ENCODE measurements at regions not wholly inside any gene's neighbourhood (a gene's known extent, or its start where the extent isn't known, plus 50 kb on each side); places are given as distances from the start of the nearest gene placed in this dataset.

DNA sequence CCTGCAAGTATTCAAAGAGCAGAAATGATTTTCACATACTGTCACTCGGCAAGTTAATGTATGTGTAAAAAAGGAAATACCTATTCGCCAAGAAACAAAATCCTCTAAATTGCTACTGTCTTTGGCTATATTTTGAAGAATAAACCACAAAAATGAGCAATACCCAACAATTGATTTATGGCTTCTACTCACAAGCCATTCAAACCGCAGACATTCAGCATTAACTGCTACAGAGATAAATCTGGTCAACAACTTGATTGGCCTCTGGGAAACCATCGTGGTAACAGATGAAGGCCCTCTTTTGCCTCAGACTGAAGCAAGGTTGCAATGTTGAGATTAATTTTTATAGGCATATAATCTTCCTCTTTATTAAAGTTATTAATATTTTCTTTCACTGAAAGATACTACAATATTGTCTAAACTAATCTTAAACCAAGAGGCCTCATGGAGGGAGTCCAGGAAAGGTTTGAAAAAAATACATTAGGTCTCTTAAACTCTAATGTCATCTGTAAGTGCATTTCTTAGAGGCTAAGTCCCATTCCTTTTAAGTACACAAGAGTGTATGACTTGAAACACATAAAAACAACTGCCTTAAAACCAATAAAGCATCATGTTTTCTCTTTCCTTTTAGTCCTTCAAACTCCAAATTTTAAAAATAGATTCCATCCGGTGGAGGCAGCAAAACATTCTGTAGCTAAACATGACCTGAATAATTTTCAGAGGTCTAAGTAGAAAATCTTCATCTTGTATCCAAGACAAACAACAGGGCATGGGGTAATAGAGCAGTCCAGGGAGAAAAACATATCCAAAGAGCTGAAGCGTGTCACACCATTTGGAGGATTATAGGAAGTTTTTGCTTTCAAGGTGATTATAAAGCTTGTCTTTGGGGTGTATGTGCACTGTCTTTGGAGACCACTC lies 162.4 kb upstream of the TGFBR2 start:
- TF ChIP-seq POLR2AphosphoS5 (IDR thresholded peaks at IDR 0.05; ENCODE audit: low read depth) (no peak), EZH2 (IDR thresholded peaks at IDR 0.05; ENCODE audit: low read depth, unreplicated experiment) (no peak), ZNF331 (CRISPR knock-in tag; IDR thresholded peaks at IDR 0.05; ENCODE audit: low read depth) (no peak), ZNF114 (CRISPR knock-in tag; IDR thresholded peaks at IDR 0.05) (no peak), EZH2phosphoT487 (IDR thresholded peaks at IDR 0.05; ENCODE audit: unreplicated experiment) (no peak), CREB1 (CRISPR knock-in tag; IDR thresholded peaks at IDR 0.05; ENCODE audit: low read depth) (no peak), NANOG (IDR thresholded peaks at IDR 0.05; ENCODE audit: borderline replicate concordance) (no peak)
- TF ChIP-seq, protein P1, sequence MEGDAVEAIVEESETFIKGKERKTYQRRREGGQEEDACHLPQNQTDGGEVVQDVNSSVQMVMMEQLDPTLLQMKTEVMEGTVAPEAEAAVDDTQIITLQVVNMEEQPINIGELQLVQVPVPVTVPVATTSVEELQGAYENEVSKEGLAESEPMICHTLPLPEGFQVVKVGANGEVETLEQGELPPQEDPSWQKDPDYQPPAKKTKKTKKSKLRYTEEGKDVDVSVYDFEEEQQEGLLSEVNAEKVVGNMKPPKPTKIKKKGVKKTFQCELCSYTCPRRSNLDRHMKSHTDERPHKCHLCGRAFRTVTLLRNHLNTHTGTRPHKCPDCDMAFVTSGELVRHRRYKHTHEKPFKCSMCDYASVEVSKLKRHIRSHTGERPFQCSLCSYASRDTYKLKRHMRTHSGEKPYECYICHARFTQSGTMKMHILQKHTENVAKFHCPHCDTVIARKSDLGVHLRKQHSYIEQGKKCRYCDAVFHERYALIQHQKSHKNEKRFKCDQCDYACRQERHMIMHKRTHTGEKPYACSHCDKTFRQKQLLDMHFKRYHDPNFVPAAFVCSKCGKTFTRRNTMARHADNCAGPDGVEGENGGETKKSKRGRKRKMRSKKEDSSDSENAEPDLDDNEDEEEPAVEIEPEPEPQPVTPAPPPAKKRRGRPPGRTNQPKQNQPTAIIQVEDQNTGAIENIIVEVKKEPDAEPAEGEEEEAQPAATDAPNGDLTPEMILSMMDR (conservative IDR thresholded peaks at IDR 0.05; ENCODE audit: low read depth in 2 of 2) = no peak
- TF ChIP-seq, protein P2, sequence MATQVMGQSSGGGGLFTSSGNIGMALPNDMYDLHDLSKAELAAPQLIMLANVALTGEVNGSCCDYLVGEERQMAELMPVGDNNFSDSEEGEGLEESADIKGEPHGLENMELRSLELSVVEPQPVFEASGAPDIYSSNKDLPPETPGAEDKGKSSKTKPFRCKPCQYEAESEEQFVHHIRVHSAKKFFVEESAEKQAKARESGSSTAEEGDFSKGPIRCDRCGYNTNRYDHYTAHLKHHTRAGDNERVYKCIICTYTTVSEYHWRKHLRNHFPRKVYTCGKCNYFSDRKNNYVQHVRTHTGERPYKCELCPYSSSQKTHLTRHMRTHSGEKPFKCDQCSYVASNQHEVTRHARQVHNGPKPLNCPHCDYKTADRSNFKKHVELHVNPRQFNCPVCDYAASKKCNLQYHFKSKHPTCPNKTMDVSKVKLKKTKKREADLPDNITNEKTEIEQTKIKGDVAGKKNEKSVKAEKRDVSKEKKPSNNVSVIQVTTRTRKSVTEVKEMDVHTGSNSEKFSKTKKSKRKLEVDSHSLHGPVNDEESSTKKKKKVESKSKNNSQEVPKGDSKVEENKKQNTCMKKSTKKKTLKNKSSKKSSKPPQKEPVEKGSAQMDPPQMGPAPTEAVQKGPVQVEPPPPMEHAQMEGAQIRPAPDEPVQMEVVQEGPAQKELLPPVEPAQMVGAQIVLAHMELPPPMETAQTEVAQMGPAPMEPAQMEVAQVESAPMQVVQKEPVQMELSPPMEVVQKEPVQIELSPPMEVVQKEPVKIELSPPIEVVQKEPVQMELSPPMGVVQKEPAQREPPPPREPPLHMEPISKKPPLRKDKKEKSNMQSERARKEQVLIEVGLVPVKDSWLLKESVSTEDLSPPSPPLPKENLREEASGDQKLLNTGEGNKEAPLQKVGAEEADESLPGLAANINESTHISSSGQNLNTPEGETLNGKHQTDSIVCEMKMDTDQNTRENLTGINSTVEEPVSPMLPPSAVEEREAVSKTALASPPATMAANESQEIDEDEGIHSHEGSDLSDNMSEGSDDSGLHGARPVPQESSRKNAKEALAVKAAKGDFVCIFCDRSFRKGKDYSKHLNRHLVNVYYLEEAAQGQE (IDR thresholded peaks at IDR 0.05; ENCODE audit: unreplicated experiment) = no peak
- TF ChIP-seq, protein P3, sequence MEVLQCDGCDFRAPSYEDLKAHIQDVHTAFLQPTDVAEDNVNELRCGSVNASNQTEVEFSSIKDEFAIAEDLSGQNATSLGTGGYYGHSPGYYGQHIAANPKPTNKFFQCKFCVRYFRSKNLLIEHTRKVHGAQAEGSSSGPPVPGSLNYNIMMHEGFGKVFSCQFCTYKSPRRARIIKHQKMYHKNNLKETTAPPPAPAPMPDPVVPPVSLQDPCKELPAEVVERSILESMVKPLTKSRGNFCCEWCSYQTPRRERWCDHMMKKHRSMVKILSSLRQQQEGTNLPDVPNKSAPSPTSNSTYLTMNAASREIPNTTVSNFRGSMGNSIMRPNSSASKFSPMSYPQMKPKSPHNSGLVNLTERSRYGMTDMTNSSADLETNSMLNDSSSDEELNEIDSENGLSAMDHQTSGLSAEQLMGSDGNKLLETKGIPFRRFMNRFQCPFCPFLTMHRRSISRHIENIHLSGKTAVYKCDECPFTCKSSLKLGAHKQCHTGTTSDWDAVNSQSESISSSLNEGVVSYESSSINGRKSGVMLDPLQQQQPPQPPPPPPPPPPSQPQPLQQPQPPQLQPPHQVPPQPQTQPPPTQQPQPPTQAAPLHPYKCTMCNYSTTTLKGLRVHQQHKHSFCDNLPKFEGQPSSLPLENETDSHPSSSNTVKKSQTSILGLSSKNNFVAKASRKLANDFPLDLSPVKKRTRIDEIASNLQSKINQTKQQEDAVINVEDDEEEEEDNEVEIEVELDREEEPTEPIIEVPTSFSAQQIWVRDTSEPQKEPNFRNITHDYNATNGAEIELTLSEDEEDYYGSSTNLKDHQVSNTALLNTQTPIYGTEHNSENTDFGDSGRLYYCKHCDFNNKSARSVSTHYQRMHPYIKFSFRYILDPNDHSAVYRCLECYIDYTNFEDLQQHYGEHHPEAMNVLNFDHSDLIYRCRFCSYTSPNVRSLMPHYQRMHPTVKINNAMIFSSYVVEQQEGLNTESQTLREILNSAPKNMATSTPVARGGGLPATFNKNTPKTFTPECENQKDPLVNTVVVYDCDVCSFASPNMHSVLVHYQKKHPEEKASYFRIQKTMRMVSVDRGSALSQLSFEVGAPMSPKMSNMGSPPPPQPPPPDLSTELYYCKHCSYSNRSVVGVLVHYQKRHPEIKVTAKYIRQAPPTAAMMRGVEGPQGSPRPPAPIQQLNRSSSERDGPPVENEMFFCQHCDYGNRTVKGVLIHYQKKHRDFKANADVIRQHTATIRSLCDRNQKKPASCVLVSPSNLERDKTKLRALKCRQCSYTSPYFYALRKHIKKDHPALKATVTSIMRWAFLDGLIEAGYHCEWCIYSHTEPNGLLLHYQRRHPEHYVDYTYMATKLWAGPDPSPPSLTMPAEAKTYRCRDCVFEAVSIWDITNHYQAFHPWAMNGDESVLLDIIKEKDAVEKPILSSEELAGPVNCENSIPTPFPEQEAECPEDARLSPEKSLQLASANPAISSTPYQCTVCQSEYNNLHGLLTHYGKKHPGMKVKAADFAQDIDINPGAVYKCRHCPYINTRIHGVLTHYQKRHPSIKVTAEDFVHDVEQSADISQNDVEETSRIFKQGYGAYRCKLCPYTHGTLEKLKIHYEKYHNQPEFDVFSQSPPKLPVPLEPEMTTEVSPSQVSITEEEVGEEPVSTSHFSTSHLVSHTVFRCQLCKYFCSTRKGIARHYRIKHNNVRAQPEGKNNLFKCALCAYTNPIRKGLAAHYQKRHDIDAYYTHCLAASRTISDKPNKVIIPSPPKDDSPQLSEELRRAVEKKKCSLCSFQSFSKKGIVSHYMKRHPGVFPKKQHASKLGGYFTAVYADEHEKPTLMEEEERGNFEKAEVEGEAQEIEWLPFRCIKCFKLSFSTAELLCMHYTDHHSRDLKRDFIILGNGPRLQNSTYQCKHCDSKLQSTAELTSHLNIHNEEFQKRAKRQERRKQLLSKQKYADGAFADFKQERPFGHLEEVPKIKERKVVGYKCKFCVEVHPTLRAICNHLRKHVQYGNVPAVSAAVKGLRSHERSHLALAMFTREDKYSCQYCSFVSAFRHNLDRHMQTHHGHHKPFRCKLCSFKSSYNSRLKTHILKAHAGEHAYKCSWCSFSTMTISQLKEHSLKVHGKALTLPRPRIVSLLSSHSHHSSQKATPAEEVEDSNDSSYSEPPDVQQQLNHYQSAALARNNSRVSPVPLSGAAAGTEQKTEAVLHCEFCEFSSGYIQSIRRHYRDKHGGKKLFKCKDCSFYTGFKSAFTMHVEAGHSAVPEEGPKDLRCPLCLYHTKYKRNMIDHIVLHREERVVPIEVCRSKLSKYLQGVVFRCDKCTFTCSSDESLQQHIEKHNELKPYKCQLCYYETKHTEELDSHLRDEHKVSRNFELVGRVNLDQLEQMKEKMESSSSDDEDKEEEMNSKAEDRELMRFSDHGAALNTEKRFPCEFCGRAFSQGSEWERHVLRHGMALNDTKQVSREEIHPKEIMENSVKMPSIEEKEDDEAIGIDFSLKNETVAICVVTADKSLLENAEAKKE (CRISPR knock-in tag; IDR thresholded peaks at IDR 0.05) = no peak

Data from GM23338 (cell line).